HG02852 (cell line): ENCODE measurements at regions not wholly inside any gene's neighbourhood (a gene's known extent, or its start where the extent isn't known, plus 50 kb on each side); places are given as distances from the start of the nearest gene placed in this dataset.
A peak's percentile ranks its signal among the peaks of the same experiment; 100 is the strongest.

Experiments used
- ATAC-seq: cut with Tn5 transposase; IDR thresholded peaks from one replicate; pipeline ENCODE4 v1.9.1; 2021; ENCODE audit warnings: mild to moderate bottlenecking, moderate library complexity; ENCODE audit not compliant: unreplicated experiment

DNA sequence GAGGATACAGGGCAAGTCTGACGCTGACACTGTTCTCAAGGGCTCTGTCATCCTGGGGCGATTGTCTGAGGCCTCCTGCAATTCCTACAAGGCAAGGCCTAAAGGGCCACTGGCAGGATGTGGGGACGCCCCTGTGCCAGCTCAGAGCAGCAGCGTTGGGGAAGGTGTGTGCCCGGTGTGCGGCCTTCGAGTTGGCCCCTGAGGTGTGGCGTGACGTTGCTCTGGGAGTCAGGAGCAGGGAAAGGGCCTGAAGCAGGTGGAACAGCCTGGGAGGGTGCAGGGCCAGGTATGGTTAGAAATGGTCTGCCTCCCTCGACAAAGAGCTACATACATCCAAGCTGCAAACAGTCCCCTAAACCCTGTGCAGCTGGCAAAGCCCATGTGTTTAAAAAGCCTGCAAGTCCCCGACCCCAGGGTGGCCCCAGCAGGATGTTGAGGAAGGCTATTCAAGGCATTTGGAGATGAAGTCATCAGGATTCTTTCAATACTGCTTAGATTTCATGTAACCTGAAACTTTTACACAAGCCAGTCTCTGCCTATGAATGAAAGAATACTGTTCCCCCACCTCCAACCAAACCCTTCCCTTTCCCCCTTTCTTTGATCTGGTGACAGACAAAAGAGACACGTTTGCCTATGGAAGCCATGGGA, 142.5 kb upstream of the TNS3 start:
- no peak for ATAC-seq

- ATAC-seq = no peak
Measured at GRCh38 chr7:47722126-47722525, 140.2 kb upstream of the TNS3 start.

- no peak for ATAC-seq
Measured at GRCh38 chr7:47721670-47722069, 139.8 kb upstream of the TNS3 start.

GRCh38 chr7:47720907-47721244, 139.0 kb upstream of the TNS3 start:
- no peak for ATAC-seq

DNA sequence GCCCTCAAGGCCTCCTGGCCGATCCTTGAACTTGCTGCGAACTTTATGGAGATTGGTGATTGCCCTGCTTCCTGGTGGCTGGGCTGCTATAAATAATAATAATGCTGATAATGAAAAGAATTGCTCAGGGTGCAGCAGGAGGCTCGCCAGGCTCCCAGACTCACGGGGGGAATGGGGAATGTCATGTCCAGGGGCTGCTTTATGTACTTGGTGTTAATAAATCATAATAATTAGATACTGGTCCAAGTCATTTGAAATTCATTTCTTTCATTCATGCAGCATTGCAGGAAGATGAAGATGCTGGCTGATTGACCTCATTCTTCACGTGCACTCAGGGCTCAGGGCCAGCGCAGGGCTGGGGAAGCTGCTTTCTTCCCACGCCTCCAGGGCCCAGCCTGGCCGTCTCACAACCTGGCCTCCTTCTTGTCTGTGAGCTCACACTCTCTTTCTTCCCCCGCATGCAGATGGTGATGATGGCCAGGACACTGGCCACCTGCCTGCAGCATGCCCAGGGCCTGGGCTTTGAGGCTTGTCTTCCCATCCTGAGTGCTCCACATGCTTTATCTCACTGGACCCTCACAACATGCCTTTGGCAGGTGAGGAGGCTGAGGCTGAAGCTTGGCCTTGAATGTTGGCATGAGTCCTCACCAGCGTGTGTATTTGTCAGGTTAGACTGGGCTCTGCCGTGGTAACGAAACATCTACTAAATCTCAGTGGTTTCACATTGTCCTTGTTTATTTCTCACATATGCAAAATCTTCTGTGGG, 138.4 kb upstream of the TNS3 start:
- peak; percentile 80 for ATAC-seq

DNA sequence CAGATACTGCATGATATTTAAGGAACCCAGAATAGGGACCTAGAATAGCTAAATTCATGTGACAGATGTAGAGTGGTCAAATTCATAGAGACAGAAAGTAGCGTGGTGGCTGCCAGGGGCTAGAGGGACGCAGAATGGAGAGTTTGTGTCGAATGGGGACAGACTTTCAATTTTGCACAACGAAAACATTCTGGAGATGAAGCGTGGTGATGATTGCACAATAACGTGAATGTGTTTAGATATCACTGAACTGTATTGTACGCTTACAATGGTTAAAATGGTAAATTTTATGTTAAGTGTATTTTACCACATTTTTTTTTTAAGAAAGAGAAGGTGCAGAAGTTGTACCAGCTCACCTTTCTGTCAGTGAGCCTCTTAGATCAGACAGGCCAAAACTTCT, 137.8 kb upstream of the TNS3 start:
- ATAC-seq = no peak

- ATAC-seq = peak; percentile 7
Measured at GRCh38 chr7:47715631-47716068, 133.7 kb upstream of the TNS3 start.

DNA sequence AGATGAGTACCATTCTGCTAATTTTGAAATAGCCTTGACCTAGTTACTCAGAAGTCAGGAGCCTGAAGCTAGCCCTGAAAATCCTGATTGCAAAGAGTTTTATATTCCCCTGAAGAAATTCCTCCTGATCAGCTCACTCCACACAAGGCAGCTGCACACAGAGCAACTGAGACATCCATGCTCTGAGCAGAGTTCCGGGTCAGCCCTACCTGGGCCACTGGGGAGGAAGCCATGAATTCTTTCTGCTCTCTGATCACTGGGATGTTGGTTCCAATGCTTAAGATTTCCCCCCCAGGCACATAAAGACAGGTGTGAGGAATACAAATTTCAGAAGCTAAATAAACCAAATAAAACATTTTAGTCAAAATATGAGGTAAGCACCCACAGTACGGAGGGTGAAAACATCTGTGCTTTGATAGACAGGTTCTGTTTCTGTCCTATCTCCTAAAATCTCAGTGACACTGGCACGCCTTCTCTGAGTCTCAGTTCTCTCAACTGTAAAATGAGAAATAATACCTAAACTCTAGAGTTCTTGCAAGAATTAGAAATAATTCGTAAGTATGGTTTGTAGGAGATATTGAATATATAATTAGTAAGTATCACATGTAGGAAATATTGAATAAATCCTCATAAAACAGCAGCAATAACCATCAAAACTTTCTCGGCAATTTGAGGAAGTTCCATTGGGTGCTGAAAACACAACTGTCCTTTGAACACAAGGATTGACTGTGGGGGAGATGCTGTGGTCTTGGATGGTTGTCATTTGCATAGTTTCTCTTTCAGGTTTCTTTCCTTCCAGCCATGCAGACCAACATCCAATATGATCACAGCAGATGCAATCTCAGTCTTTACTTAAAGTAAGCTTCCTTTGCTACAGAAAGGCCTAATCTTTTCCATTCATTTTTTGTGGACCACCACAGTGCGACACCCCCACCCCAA, 133.0 kb upstream of the TNS3 start:
- peak; percentile 96 for ATAC-seq

GRCh38 chr7:47713595-47713994, 131.7 kb upstream of the TNS3 start:
- ATAC-seq = no peak

DNA sequence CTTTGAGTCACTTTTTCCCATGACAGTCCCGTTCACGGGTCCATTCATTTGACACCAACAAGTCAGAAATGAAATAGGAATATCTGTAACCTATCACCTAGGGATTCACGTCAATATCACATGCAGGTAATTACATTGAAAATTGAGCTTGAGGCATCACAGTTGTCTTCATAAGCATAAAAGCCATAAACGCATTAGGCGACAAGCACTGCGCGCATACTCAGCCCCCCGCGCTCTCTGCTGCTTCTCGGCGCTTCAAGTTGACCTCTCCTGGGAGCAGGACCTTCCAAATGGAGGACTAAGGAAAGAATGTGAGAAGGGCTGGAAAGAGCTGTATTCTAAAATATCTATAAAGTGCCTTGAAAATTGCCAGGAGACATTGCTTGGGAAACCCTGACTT, 130.5 kb upstream of the TNS3 start:
- no peak for ATAC-seq

GRCh38 chr7:47711776-47712175, 129.9 kb upstream of the TNS3 start:
- no peak for ATAC-seq

- no peak for ATAC-seq
Measured at GRCh38 chr7:47710201-47710935, 128.5 kb upstream of the TNS3 start.

DNA sequence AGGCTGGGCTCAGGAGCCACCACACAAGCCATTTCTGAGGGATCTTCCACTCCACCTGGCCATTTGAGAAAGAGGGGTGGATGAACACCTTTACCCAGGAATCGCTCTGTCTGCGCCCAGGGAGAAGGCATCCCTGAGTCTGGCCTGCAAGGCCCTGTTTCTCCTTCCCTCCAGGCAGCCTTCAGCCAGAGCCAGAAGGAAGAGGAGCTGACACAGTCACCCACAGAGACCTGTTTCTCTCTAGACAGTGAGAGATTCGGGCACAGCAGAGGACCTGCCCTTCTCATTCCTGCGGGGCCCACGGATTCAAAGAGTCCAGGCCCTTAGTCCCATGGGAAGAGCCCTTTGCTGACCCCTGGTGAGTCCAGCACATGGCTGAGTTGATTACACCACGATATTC, 127.5 kb upstream of the TNS3 start:
- no peak for ATAC-seq

GRCh38 chr7:47709051-47709450, 127.1 kb upstream of the TNS3 start:
- no peak for ATAC-seq

GRCh38 chr7:47707583-47707982, 125.7 kb upstream of the TNS3 start:
- no peak for ATAC-seq

DNA sequence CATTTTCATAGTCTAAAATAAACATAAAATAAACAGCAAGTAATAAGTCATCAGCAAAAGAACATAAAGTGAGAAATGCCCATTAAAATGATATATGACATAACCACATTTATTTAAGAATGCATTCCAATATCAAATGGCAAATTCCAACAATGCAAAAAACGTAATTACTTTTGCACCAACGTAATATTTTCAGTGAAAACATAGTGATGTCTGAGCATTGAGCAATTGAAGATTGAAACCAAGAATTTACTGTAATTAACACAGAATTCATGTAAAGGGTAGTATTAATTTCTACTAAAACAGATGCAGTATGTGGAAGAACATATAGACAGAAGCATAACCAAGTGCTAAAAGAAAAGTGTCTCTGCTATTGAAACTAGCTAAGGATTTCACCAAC, 123.0 kb upstream of the TNS3 start:
- no peak for ATAC-seq

DNA sequence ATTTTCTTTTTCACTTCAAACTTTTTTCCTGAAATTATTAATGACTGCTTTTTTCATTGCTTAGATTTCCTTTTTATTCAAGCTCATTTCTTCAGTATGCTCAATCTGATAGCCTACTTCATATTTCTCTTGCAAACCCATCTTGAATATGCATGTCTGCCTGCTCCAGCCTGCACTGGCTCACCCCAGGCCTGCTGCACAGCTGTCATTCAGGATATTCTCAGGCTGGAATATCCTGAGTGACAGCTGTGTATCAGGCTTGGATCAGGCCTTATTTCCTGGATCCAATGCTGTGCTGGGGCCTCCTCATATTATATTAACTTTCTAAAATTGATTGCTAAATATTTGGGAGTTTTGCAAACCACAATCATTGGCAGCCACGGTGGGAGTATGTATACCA, 120.2 kb upstream of the TNS3 start:
- no peak for ATAC-seq

DNA sequence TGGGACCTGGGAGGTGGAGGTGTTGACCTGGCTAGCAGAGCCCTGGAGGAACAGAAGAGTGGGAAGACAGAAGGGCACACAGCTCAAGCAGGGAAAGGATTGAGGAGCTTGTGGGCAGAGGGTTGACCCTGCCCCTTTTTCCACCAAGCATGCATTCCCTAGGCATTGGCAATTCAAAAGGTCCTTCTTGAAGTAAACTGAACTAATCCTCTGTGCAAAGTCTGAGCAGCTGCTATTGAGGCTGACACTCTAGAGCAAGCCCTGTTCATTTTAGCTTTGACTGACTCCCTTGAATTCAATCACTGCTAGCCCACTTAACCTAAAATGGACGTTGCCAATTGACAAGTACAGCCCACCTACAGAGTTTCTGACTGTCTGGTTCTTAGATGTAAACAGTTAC, 116.5 kb upstream of the TNS3 start:
- no peak for ATAC-seq

GRCh38 chr7:47697543-47697942, 115.6 kb upstream of the TNS3 start:
- no peak for ATAC-seq

GRCh38 chr7:47696152-47696710, 114.3 kb upstream of the TNS3 start:
- ATAC-seq = no peak

GRCh38 chr7:47693216-47693615, 111.3 kb upstream of the TNS3 start:
- no peak for ATAC-seq
